ENCODE measurements at regions not wholly inside any gene's neighbourhood (a gene's known extent, or its start where the extent isn't known, plus 50 kb on each side); places are given as distances from the start of the nearest gene placed in this dataset.
"Not testable (repeated sequence)": the region's sequence is repeated elsewhere in the genome, so short reads cannot be mapped to it uniquely, and the experiment has no call there.

DNA sequence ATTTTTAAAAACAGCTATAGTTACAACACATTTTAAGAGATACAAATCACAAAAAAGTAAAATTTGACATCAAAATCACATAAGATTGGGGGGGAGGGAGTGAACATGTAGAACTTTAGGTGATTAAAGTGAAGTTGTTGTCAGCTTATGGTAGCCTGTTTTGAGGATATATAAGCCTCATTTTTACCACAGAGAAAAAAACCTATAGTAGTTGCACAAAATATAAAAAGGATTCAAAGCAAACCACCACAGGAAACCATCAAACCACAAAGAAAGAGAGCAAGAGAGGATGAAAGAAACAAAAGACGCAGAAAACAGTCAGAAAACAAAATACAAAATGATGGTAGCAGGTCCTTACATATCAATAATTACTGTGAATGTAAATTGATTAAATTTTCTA is 291.9 kb upstream of the DEPDC1 start:
- DNase-seq = no peak

DNA sequence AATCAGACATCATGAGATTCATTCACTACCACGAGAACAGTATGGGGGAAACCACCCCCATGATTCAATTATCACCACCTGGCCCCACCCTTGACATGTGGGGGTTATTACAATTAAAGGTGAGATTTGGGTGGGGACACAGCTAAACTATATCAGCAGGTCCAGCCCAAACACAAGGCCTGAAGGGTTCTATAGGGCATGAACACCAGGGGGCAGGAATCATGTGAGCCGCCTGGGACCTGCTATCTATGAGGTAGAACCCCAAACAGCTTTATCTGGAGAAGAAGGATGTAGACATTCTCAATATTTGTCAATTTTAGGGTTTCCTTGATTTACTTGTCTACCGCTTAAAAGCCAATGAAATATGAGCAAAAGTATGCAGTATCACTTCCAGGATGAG is 294.9 kb upstream of the DEPDC1 start:
- no peak for DNase-seq

DNA sequence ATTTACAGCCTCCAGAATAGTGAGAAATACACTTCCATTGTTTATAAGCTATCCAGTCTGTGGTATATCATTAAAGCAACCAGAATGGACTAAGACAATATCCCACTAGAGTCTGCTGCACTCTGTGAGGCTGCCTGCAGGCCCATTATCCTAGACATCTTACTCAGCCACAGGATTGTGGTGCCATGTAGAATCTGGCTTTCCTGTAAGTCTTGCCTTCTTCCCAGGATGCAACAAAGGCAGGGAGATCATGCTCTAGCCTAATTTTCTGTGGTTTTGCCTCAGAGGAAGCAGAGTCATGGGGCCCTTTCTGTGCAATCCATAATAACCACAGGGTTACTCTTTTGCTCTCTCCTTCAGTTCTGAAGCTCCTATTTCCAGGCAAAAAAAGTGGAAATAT is 299.1 kb upstream of the DEPDC1 start:
- no peak for DNase-seq

DNA sequence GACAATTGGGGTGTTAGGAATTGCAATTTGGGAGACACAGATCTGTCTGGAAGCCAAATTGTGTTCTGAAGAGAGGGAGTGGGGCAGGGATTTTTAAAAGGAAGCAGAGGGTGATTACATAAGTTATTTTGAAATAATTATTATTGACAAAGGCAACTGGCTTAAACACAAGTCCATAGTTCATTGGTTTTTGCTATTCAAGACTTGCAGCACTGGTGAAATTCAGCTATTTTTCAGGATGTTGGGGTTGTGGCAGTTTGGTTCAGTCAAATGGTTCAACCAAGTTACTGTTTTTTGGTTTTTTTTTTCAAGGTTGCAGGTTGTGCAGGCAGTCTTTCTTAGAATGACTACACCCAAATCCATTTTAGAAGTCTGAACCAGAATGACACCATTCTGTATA is 300.0 kb upstream of the DEPDC1 start:
- DNase-seq = no peak

DNA sequence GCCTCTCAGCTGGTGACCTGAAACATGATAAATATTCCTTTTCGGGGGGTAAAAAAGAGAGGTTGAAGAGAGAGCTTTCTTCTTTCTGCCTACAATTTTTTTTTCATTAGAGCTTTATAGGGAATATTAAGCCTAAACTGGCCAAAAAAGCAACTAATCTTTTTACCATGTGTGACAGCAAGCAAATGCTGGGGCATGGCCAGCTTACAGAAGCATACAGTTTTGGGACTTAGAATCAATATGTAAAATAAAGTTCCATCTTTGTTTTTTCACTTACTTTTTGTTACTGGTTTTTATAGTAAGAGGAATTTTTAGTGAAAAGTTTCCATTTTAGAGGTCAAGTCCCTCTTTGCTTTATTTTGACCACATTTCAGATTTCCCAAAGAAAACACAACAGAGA is 301.2 kb upstream of the DEPDC1 start:
- DNase-seq = no peak

DNA sequence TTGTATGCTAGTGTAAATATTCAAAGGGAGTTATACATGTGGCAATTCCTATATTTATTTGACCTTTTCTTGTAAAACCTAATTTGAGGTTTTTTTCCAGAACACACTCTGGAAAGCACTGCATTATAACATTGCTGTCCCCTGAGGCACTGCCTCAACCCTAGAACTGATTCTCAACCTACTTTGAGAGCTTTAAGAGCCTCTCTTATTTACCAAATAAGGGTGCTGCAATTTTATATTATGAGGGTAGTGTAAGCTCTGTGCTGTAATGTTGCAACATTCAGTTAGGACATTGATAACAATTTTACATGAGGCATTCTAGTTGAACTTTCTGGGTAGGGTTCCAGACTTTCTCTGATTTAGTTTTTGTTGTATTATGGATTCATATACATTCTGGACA is 302.2 kb upstream of the DEPDC1 start:
- DNase-seq = no peak

DNA sequence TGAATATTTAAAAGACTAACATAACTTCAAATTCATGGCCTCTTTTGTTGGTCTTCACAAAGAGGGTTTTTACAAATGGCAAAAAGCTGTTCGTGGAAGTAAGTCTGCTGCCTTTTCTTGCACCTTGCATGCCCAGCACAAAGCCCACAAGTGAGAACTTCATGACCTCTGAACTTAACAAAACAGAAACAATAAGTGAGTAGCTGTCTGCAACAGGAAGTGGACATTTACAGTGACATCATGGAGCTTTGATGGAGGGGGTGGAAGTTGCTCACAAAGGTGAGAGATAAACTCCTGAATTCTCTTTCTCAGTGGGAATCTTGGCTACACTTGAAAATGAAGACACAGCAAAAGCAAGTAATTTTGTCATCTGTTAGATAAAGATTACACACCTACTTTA is 303.3 kb upstream of the DEPDC1 start:
- no peak for DNase-seq

DNA sequence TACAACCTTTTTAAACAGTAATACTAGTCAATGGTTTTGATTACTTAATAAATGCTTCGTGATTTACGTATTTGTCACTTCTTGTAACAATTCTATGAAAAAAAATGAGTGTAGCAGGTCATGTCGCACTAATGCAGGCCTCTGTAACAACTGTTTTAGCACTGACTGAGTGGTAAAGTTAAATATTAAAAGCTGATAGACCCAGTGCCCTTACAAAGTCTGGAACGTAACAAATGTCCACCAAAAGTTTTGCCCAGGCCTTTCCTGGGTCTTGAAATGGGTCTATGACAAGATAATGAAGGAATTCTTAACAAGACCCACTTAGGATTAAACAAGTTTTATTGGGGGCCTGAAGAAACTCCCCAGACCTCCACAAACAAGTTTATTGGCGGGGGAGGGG is 304.6 kb upstream of the DEPDC1 start:
- DNase-seq = no peak

DNA sequence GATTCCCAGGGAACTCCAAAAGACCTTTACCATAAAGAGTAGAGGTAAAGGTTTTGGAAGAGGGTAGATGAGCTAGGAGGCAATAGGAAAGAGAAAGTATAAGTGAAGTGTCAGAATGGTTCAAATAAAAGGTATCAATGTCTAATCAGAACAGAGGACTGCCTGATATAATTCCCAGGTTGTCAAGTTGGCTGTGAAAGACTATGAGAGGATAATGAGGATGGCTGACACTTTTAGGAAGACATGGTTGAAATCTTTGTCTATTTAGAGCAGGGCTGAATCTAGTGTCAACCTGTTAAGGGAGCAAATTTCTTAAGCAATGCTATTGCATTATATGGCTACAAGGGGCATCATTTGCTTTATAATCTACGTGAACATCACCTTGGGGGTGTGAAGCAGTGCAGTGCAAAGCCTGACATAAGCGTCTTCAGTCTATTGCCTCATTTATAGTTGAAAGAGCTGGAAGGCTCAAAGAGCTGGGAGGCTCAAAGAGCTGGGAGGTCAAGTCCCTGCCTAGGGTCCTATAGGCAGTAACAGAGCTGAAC is 308.3 kb upstream of the DEPDC1 start:
- DNase-seq = no peak

DNA sequence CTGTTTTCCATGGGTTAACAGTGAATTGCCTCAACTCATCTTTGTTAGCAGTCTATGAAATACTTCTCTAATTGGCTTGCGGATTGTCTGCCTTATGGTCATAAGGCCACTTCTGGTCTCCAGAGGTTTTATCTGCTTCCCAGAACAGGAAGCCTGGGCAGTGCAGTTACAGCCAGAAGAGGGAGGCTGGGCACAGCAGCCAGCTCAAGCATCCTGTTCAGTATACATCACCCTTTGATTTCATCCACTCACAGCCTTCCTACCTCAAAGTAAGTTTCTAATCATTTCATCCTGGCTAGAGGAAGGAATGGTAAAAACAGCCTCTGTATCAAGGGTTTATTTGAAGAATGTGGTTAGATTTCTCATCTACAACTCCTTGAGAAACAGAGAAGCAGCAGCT is 311.5 kb upstream of the DEPDC1 start:
- DNase-seq = no peak

DNA sequence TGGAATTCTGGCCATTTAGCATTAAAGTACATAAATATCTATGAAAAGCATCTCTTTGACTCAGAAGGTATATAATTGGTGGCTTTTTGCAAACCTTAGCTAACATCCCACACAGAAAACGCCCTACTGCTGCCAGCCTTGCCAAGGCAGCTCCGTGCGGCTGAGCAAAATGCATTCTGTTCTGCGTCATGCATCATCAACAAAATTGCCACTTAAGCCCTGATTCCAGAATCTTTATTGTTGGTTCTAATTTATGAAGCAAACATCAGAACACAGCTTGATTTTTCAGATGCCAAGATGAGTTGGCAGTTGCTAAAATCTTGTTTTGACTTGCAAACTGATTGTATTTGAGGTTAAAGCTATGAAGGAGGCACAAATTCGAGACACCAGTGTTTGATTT is 314.9 kb upstream of the DEPDC1 start:
- DNase-seq = peak; percentile 78

DNA sequence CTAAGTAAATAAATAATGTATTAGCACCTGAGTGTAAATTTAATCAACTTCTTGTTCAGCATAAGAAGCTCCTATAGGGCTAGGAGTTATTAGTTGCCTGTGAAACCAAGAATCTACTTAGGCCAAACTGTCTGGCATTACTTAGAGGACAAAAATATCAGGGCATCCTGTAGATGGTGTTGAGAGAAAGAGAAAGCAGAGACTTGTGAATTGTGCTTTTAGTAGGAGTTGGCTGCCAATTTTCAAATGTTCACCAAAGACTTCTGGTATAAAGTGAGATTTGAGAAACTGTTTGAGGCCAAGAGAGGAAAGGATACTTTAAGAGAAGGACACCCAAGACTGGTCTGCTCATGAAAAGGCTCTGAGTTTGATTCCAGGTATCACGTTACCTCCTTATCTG is 315.5 kb upstream of the DEPDC1 start:
- DNase-seq = no peak

DNA sequence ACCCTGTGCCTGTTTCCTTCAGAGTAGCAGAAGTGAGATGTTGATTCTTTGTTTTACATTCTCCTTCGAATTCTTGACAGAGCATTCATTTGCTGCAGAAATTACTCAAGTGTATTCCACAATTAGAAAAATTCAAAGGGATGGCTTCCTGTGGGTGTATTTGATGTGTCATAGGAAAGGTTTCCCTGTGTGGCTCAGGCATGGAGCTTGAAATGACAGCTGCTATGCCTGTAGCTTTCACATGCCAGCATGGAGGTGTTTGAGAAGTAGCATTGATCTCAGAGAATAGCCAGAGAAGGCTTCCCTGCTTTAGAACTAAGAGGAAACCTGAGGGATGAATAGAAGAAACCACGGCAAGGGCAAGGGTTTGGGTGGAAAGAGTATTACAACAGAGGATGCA is 317.2 kb upstream of the DEPDC1 start:
- no peak for DNase-seq

DNA sequence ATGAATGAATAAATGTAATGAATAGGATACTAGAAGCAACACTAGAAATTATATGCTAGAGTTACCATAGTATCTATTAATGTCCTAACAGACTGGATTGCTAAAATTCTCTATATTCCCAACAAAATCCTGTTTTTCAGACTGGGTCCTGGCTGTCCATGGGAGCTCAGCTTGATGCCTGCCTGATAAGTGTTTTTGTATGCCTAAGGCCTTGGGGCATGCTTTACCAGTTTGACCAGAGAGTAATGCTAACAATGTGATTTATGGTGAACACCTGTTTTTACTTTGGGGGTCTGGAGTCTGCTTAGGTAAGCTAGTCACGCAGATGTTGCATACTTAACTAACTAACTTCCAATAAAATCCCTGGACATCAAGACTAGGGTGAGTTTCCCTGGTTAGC is 318.8 kb upstream of the DEPDC1 start:
- DNase-seq = no peak

DNA sequence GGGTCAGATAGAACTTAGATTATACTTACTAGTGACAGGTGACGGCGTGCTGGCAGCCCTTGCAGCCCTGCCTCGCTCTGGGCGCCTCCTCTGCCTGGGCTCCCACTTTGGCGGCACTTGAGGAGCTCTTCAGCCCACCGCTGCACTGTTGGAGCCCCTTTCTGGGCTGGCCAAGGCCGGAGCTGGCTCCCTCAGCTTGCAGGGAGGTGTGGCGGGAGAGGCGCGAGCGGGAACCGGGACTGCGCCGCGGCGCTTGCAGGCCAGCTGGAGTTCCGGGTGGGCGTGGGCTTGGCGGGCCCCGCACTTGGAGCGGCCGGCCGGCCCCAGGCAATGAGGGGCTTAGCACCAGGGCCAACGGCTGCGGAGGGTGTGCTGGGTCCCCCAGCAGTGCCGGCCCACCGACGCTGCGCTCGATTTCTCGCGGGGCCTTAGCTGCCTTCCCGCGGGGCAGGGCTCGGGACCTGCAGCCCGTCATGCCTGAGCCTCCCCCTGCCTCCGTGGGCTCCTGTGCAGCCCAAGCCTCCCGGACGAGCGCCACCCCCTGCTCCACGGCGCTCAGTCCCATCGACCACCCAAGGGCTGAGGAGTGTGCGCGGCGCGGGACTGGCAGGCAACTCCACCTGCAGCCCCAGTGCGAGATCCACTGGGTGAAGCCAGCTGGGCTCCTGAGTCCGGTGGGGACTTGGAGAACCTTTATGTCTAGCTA is 320.8 kb upstream of the DEPDC1 start:
- DNase-seq = not testable (repeated sequence)

DNA sequence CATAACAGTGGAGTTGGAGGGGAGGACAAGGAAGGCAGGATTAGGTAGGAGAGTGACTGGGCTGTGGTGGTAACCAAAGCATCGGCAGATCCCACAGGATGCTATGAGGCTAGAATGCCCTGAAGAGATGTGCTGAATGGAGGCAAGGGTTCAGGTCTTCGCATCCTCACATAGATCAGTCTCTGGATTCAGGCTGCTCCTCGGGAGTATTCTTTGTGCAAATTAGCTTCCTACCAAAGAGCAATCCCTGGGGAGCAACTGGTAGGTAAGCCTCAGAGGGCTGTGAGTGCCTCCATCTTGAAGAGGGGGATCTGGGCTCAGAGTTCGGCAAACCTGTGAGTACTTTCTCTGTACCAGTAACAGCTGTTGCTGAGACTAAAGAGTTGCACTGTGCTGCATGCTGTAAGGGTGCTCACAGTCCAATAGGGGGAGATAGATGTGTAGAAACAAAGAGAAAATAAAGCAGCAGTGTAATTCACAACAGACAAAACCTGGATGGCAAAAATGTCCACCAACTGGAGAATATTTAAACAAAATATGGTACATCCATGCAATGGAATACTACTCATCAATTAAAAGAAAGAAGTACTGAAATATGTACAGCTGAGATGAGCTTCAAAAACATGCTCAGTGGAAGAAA is 322.4 kb upstream of the DEPDC1 start:
- peak; percentile 42 for DNase-seq

DNA sequence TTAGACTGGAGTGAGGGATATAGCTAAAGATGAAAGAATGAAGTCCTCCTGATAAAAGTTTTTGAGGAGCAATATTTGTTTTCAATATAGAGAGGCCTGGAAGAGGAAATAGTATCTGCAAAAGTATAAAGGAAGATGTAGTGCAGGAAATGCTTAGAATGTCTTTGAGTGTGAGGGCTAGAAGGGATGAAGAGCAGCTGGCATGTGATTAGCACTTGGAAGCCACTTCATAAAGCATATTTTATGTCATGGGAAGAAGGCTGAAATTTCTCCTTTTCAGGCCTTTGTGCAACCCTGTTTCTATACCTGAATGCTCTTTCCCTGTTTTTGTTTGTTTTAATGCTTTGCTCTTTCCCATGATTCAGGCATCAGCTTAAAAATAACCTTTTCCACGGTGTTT is 323.3 kb upstream of the DEPDC1 start:
- no peak for DNase-seq

DNA sequence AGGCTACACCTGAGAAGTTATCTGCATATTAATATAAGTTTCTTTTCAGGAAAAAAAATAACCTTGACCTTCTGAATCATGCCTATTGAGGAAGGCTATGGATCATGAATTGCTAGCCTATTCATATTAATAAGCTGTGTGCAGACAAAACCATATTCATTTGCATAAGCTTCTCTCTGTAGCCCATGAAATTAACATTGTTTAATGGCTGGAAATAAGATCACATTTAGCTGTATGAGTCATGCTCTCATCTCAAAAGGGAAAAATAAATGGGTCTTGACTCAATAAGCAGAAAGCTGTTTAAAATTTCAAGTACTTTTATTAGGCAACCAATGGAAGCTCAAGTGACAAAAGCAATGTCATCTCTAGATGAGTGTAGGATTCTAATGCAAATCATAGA is 330.0 kb upstream of the DEPDC1 start:
- no peak for DNase-seq

DNA sequence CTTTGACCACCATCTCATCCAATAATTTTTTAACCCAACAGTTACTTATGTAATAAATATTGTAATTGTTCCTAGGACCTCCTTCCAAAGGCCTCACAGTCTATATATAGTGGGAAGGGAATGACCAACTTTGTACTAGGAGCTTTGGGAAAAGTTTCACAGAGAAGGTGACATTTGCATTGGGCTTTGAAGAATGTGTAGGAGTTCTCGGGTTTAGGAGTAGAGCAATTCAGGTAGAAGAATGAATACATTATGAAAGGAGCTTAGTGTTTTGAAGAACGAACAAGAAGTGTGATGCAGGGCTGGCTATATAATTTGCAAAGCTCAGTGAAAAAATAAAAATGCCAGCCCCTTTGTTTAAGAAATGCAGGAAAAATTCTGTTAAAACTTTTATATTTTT is 330.4 kb upstream of the DEPDC1 start:
- DNase-seq = no peak

DNA sequence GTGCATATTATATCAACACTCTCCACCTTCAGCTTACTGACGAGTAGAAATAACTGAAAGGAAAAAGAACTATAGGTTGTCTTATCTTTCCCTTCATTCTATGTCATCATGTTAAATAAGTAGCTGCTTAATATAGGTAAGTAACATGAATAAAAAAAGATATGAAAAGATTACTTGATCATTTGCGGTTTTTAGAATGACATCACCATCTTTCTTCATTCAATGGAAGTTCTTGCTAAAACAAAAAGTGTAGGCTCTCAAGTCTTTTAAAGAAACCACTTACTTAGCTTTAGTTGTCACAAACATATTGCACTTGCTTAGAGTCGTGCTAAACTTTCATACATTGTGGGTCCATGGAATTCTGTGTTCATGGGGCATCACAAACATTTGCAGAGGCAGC is 331.1 kb upstream of the DEPDC1 start:
- DNase-seq = no peak

DNA sequence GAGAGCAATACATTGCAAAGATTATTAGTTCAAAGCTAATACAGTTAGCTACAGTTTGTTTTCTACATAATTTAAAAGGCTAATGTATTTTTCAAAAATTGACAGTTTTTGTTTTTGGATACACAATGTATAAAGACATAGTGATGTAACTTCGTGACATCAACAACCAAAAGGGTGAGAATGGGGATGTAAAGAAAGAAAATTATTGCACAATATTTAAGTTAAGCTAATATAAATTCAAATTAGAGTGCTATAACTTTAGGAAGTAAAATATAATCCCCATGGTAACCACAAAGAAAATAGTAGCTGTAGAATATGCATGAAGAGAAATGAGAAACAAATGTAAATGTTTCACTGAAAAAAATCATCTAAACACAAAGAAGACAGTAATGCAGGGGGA is 334.4 kb upstream of the DEPDC1 start:
- no peak for DNase-seq

DNA sequence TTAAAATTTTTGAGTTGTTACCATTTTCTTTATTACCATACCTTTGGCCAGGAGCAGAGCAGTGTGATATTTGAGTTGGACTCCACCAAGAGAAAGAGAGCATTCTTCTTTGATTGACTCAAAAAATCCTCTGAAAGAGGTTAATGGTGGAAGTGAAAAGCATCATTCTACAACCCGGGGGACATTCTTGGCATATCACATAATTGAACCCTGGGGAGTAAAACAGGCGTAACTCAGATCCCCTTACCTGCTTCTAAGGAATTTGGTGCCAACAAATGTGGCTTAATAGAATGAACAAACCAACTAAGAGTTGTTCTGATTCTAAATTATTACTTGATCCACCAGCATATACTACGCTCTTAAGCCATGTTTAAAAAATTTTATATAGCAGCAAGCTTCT is 351.1 kb upstream of the DEPDC1 start:
- DNase-seq = no peak

DNA sequence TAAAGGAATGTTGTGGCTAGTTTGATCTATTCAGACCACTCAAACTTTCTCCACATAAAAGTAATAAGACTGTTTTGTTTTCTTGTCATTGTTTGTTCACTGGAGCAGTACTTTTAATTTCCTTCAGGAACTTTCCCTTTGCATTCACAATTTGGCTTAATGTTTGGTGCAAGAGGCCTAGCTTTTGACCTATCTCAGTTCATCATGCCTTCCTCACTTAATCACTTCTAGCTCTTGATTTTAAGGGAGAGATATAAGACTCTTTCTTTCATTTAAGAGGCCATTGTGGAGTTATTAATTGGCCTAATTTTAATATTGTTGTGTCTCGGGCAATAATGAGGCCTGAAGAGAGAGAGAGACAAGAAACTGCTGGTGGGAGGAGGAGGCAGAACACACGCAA is 371.7 kb upstream of the DEPDC1 start:
- DNase-seq = no peak

DNA sequence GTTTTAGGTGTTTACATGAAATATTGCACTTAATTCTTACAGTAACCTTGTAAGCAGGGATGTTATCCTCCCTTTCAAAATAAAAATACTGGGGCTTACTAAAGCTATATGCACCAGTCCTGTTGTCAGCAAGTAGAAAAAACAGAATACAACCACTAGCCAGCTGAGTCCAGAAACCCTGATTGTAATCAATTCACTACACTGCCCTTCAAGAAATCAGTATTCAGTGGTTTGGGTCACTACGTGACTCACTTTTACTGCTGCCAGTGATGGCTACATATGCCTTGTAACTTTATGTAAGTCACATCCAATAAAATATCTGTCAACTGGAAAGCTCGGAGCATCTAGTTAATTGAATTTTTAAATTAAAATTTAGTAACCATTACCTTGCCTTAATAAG is 376.3 kb upstream of the DEPDC1 start:
- no peak for DNase-seq

Data from COR-L47 (cell line).